Fibroblast of skin of back (primary cell): ENCODE measurements at regions not wholly inside any gene's neighbourhood (a gene's known extent, or its start where the extent isn't known, plus 50 kb on each side); places are given as distances from the start of the nearest gene placed in this dataset.
"Not testable (repeated sequence)": the region's sequence is repeated elsewhere in the genome, so short reads cannot be mapped to it uniquely, and the experiment has no call there.

Experiments
- DNase-seq: peaks from one replicate; pipeline ENCODE4 v3.0.0-alpha.2; 2013

- DNase-seq, result no peak
Measured at GRCh38 chr6:115053169-115053860, 710.5 kb upstream of the HS3ST5 start.

- DNase-seq, result no peak
Measured at GRCh38 chr6:115016593-115016992, 673.8 kb upstream of the HS3ST5 start.

DNA sequence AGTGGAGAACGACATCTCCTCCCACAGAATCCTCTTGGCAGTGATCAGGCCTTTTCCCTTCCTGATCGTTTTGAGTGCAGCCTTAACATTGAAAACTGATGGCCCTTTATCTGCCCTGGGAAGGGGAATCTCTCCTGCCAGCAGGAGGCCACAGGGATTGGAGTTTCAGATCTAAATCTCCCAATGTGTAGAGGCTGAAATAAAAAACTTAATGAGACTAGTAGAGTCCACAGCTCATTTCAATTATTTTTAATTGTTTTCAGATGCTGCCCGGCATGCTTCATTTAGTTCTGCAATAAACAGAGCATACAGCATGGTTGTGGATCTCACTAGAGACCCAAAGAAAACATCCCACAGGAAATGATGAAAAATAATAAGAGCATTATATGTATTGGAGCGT lies 662.2 kb upstream of the HS3ST5 start:
- DNase-seq, result peak; percentile 4

- no peak for DNase-seq
Measured at GRCh38 chr6:115004204-115004603, 661.4 kb upstream of the HS3ST5 start.

GRCh38 chr6:115001731-115002350 lies 659.0 kb upstream of the HS3ST5 start:
- DNase-seq, result peak; percentile 17

DNA sequence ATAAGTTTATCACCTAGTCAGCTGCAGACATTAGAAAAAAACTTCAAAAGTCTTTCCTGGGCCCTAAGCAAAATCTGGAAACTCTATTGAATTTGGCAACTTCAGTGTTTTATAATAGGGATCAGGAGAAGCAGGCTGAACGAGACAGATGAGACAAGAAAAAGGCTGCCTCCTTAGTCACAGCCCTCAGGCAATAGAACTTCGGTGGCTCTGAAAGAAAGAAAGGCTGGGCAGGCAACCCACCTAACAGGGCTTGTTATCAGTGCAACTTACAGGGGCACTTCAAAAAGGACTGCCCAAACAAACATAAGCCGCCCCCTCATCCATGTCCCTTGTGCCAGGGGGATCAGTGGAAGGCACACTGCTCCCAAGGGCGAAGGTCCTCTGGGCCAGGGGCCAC lies 657.9 kb upstream of the HS3ST5 start:
- DNase-seq, result no peak

GRCh38 chr6:114998492-114998891 lies 655.7 kb upstream of the HS3ST5 start:
- DNase-seq, result no peak

- DNase-seq, result no peak
Measured at GRCh38 chr6:114997813-114998292, 655.0 kb upstream of the HS3ST5 start.

DNA sequence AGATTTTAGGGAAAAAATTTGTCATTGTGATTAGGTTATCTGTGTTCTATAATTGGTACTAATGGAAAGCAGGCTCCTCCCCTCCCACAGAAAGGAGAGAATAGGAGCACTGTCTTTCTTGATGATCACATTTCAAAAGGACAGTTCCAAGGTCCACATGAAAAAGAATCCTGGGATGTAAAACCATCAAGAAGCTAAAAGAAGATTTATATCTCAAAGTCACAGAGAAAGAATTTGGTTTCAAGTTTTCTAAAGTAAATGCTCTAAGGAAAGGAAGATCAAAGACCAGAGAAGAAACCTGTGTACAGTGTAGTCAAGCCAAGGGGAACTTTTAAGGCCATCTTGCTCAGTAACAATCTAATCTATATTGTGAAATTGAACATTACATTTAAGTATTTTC lies 652.7 kb upstream of the HS3ST5 start:
- no peak for DNase-seq

- DNase-seq, result no peak
Measured at GRCh38 chr6:114989279-114989964, 646.6 kb upstream of the HS3ST5 start.

- no peak for DNase-seq
Measured at GRCh38 chr6:114987281-114987680, 644.5 kb upstream of the HS3ST5 start.

DNA sequence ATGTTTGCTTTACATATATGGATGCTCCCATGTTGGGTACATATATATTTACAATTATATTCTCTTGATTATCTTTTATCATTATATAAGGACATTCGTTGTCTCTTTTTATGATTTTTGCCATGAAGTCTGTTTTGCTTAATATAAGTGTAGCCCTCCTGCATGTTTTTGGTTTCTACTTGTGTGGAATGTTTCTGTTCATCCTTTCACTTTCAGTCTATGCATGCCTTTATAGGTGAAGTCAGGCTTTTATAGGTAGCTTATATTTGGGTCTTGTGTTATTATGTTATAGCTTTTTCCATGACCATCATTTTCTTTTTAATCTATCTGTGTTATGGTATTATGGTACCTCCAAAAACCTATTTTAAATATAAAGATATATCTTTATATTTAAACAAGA lies 612.5 kb upstream of the HS3ST5 start:
- DNase-seq, result no peak

GRCh38 chr6:114952229-114952628 lies 609.4 kb upstream of the HS3ST5 start:
- no peak for DNase-seq

- DNase-seq, result no peak
Measured at GRCh38 chr6:114945392-114945791, 602.6 kb upstream of the HS3ST5 start.

GRCh38 chr6:114941078-114941477 lies 598.3 kb upstream of the HS3ST5 start:
- DNase-seq, result no peak

GRCh38 chr6:114940181-114940580 lies 597.4 kb upstream of the HS3ST5 start:
- DNase-seq, result no peak

- DNase-seq, result no peak
Measured at GRCh38 chr6:114939630-114940029, 596.8 kb upstream of the HS3ST5 start.

GRCh38 chr6:114936080-114936479 lies 593.3 kb upstream of the HS3ST5 start:
- no peak for DNase-seq

- no peak for DNase-seq
Measured at GRCh38 chr6:114934079-114934478, 591.3 kb upstream of the HS3ST5 start.

DNA sequence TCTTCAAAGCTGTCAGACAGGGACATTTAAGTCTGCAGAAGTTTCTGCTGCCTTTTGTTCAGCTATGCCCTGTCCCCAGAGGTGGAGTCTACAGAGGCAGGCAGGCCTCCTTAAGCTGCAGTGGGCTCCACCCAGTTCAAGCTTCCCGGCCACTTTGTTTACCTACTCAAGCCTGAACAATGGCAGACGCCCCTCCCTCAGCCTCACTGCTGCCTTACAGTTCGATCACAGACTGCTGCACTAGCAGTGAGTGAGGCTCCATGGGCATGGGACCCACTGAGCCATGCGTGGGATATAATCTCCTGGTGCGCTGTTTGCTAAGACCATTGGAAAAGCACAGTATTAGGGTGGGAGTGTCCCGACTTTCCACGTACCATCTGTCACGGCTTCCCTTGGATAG lies 585.9 kb upstream of the HS3ST5 start:
- DNase-seq, result not testable (repeated sequence)

DNA sequence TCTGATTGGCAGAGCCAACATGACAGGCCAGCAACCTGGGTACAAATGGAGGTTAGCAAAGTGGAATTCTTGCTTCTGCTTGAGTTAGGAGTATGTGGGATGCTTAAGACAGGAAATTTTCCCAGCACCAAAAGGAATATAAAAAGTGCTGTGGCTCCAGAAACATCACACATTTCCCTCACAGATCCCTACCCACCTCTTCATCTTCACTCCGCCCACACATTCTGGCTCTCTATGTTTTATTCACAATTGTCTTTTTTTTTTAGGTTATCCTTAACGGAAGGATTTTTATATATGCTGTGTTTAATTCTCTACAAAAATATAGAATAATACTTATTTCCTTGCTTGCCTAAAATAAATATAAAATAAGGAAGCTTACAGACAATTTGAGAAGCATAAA lies 563.3 kb upstream of the HS3ST5 start:
- no peak for DNase-seq

- DNase-seq, result peak; percentile 30
Measured at GRCh38 chr6:114897536-114897935, 554.7 kb upstream of the HS3ST5 start.

DNA sequence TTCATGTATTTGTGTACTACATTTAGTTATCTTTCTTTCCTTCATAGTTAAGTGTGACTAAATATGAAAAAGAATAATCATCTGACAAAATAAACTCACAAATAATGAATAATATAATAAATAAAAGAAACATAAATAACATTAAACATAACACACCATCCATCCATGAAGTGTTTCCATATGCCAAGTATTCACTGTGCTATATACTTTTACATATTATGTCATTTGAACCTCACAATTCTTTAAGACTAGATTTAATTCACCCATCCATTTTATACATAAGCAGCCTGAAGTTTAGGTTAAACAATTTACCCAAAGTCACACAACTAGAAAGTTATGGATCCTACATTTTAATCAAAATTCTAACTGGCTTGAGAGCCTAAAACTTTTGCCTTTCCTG lies 549.4 kb upstream of the HS3ST5 start:
- DNase-seq, result no peak

DNA sequence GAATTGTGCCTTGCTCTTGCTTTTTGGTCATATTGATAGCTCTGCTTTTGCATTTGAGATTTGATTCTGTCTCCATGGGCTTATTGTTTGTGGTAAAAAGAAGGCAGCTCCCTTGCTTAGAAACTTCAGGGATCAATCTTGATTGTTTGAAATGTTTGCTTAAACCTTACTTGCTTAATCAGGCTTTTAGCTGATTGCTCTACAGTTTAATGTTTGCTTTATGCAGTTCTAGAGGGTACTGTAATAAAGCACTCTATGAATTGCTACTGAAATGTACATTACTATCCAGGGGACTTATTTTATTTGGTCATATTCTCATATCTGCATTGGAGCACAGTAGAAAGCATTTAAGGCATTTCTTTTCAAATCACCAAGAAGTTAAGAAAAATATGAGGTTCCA lies 545.4 kb upstream of the HS3ST5 start:
- no peak for DNase-seq
